CD4-positive, alpha-beta T cell (primary cell): ENCODE measurements at regions not wholly inside any gene's neighbourhood (a gene's known extent, or its start where the extent isn't known, plus 50 kb on each side); places are given as distances from the start of the nearest gene placed in this dataset.
A peak's percentile ranks its signal among the peaks of the same experiment; 100 is the strongest.

Source experiments
- ATAC-seq: fragments of 200-7000 bp; cut with Tn5 transposase; one replicate; pipeline ENCODE4 v1.10.0; 2022; ENCODE audit warnings: mild to moderate bottlenecking; ENCODE audit not compliant: poor library complexity
- CTCF ChIA-PET: fragments of 350-600 bp; sonication (Branson Sonifier 250); formaldehyde crosslinking; loops from one replicate; lab custom pipeline; 2021; ENCODE audit warnings: antibody characterized with exemption, inconsistent platforms; lab: Charles Lee
- POLR2A ChIA-PET: fragments of 350-600 bp; sonication (Branson Sonifier 250); formaldehyde crosslinking; loops from one replicate; lab custom pipeline; 2021; ENCODE audit warnings: antibody characterized with exemption, inconsistent platforms; lab: Charles Lee
- DNase-seq, 14 experiments: peaks; one replicate each; pipeline ENCODE4 v3.0.0-alpha.2; 2013 to 2020; ENCODE audit warnings: mixed read lengths in 2 of 14
- H3K27ac ChIP-seq, 2 donors: one replicate each; pipeline versions ENCODE4 v1.5.1 to v1.7.0; 2013; ENCODE audit warnings: low read length in 2 of 2, low read depth in 1 of 2, mild to moderate bottlenecking in 1 of 2
- H3K27me3 ChIP-seq, 2 experiments: 1 replicate in 1 of 2; 2 replicates in 1 of 2; pipeline versions ENCODE4 v1.6.1 to v1.7.0; 2013; ENCODE audit warnings: low read length in 2 of 2, control low read depth in 1 of 2, mild to moderate bottlenecking in 1 of 2, moderate library complexity in 1 of 2; ENCODE audit not compliant: insufficient read depth in 2 of 2, control insufficient read depth in 1 of 2
- H3K36me3 ChIP-seq: one replicate; pipeline ENCODE4 v1.6.1; 2013; ENCODE audit warnings: low read length, control low read depth; ENCODE audit not compliant: insufficient read depth
- H3K4me1 ChIP-seq: one replicate; pipeline ENCODE4 v1.6.1; 2013; ENCODE audit warnings: low read length, control low read depth; ENCODE audit not compliant: insufficient read depth
- H3K4me3 ChIP-seq: one replicate; pipeline ENCODE4 v1.5.1; 2013; ENCODE audit warnings: mild to moderate bottlenecking, low read length, moderate library complexity
- H3K9me3 ChIP-seq, 2 experiments: 1 replicate in 1 of 2; 2 replicates in 1 of 2; pipeline versions ENCODE4 v1.6.1 to v1.7.0; 2013; ENCODE audit warnings: low read length in 2 of 2, mild to moderate bottlenecking in 2 of 2, control low read depth in 1 of 2, moderate library complexity in 1 of 2; ENCODE audit not compliant: control insufficient read depth in 1 of 2, insufficient read depth in 1 of 2
- H3K27ac Mint-ChIP-seq: one replicate; pipeline ENCODE4 v1.8.0; 2020; ENCODE audit warnings: mixed read lengths
- H3K27me3 Mint-ChIP-seq: one replicate; pipeline ENCODE4 v1.8.0; 2021; ENCODE audit warnings: mixed read lengths
- H3K36me3 Mint-ChIP-seq: one replicate; pipeline ENCODE4 v1.8.0; 2021; ENCODE audit warnings: low read depth, mixed read lengths
- H3K4me1 Mint-ChIP-seq: one replicate; pipeline ENCODE4 v1.8.0; 2021; ENCODE audit warnings: low read depth, mixed read lengths
- H3K4me3 Mint-ChIP-seq: one replicate; pipeline ENCODE4 v1.8.0; 2020; ENCODE audit warnings: mild to moderate bottlenecking, mixed read lengths
- H3K9me3 Mint-ChIP-seq: one replicate; pipeline ENCODE4 v1.8.0; 2020; ENCODE audit warnings: mixed read lengths
- intact Hi-C, 2 experiments: fragments of 100-400 bp; cut with DNase I in 1 of 2; cut with micrococcal nuclease in 1 of 2; formaldehyde crosslinking; loops; one replicate each; pipeline versions ENCODE4 v1.15.1 to v1.9.0; 2023 to 2025; cut with DNase I, micrococcal nuclease
- TF ChIP-seq, protein P1 (sequence below): fragments of 200-600 bp; IDR thresholded peaks from one replicate; pipeline ENCODE4 v1.8.0; 2022; ENCODE audit warnings: antibody characterized with exemption, mild to moderate bottlenecking

DNA sequence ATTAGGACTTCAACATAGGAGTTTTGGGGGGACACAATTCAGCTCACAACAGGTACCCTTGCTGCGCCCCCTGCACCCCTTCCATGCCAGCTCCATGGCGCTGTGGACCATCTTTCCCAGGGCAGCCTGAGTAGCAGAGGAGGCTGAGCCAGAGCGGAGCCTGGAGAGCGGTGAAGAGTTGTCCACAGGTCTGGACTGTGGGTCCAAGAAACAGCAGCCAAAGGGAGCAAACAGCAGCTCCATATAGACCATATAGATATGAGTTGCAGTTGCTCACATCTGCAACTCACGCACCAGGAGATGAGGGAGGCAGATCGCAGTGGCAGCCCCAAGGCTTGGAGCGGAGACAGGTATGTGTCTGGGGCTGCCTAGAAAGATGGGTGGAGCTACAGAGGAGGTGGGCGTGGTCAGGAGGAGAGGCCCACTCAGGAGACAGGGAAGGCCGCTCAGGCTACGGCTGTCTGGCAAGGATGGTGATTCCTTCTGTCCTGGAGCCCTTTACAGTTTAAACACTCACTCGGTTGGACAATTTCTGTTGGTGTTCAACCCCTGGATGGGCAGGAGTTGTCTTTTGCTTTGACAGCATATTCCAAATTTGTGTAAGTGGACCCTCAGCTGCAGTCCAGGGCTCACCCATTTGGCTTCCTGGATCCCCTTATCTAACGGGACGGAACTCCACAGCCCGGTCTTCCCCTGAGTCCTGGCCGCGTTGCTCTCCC, 155.1 kb downstream of the LPIN1 start:
- Mint-ChIP-seq H3K9me3 (no peaks in the 10 kb centered on the region), H3K36me3 (no peaks in the 10 kb centered on the region), H3K27ac (no peak overlapping the region), H3K27me3 (no peaks in the 10 kb centered on the region), H3K4me1 (no peaks in the 10 kb centered on the region), H3K4me3 (no peak overlapping the region)
- ATAC-seq = no peak
- no peak for DNase-seq
- H3K4me1 ChIP-seq = no peaks in the 10 kb centered on the region
- H3K27me3 ChIP-seq = no peaks in the 10 kb centered on the region
- no peak overlapping the region for H3K4me3 ChIP-seq
- CTCF ChIA-PET = no interaction called here
- intact Hi-C loops = no loop called here
- H3K27ac ChIP-seq = no peak overlapping the region
- TF ChIP-seq, protein P1, sequence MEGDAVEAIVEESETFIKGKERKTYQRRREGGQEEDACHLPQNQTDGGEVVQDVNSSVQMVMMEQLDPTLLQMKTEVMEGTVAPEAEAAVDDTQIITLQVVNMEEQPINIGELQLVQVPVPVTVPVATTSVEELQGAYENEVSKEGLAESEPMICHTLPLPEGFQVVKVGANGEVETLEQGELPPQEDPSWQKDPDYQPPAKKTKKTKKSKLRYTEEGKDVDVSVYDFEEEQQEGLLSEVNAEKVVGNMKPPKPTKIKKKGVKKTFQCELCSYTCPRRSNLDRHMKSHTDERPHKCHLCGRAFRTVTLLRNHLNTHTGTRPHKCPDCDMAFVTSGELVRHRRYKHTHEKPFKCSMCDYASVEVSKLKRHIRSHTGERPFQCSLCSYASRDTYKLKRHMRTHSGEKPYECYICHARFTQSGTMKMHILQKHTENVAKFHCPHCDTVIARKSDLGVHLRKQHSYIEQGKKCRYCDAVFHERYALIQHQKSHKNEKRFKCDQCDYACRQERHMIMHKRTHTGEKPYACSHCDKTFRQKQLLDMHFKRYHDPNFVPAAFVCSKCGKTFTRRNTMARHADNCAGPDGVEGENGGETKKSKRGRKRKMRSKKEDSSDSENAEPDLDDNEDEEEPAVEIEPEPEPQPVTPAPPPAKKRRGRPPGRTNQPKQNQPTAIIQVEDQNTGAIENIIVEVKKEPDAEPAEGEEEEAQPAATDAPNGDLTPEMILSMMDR = no peak
- no peaks in the 10 kb centered on the region for H3K36me3 ChIP-seq
- POLR2A ChIA-PET = no interaction called here
- no peaks in the 10 kb centered on the region for H3K9me3 ChIP-seq

DNA sequence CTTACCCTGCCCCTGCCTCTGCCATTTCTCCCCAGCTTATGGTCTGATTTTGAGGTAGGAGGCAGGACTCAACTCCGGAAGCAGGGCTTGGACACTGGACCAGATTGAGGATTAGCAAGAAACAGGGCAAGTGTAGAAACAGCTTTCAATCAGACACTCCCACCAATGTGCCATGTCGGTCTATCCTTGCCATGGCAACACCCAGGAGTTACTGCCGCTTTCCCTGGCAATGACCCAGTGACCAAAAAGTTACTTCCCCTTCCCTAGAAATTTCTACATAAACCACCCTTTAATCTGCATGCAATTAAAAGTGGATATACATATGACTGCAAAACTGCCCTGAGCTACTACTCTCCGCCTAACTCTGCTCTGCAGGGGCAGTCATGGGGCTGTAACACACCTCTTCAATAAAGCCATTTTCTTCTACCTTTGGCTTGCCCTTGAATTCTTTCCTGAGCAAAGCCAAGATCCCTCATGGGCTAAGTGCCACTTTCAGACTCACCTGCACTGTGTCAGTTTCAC, 156.7 kb downstream of the LPIN1 start:
- no peaks in the 10 kb centered on the region for H3K9me3 Mint-ChIP-seq
- no peaks in the 10 kb centered on the region for H3K27me3 Mint-ChIP-seq
- H3K9me3 ChIP-seq = no peaks in the 10 kb centered on the region
- intact Hi-C loops = no loop called here
- TF ChIP-seq, protein P1 = no peak
- H3K27ac Mint-ChIP-seq = no peak overlapping the region
- H3K4me1 ChIP-seq = no peaks in the 10 kb centered on the region
- no peaks in the 10 kb centered on the region for H3K36me3 ChIP-seq
- H3K4me1 Mint-ChIP-seq = no peaks in the 10 kb centered on the region
- POLR2A ChIA-PET = no interaction called here
- H3K4me3 ChIP-seq = no peak overlapping the region
- H3K4me3 Mint-ChIP-seq = no peak overlapping the region
- H3K36me3 Mint-ChIP-seq = no peaks in the 10 kb centered on the region
- CTCF ChIA-PET = no interaction called here
- ATAC-seq (no peak), DNase-seq (peak in 3 of 14 experiments; percentile 6 to 16 (median 11))
- H3K27ac ChIP-seq = no peak overlapping the region
- H3K27me3 ChIP-seq = no peaks in the 10 kb centered on the region

DNA sequence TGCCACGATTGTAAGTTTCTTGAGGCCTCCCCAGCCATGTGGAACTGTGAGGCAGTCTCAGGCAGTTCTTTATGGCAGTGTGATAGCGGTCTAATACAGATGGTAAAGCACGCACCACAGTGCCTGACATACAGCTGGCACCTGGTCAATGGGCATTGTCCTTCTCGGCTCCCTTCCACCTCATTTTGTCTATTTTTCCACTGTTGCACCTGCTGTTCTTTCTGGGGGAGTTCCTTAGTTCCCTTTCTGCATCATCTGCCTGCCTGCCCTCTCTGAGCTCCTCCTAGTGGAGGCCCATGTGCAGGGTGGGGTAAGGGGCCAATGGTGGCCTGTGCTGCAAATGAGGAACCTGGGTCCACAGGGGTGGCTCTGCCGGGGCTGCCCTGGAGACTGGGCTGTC, 157.6 kb downstream of the LPIN1 start:
- no peaks in the 10 kb centered on the region for H3K9me3 Mint-ChIP-seq
- ChIA-PET POLR2A (no interaction called here), CTCF (no interaction called here)
- Histone ChIP-seq H3K27me3 (no peaks in the 10 kb centered on the region), H3K4me1 (no peaks in the 10 kb centered on the region), H3K27ac (no peak overlapping the region), H3K36me3 (no peaks in the 10 kb centered on the region), H3K9me3 (no peaks in the 10 kb centered on the region), H3K4me3 (no peak overlapping the region)
- H3K27me3 Mint-ChIP-seq = no peaks in the 10 kb centered on the region
- ATAC-seq = no peak
- H3K4me1 Mint-ChIP-seq = no peaks in the 10 kb centered on the region
- TF ChIP-seq, protein P1 = no peak
- H3K4me3 Mint-ChIP-seq = no peak overlapping the region
- no peak overlapping the region for H3K27ac Mint-ChIP-seq
- intact Hi-C loops = no loop called here
- no peaks in the 10 kb centered on the region for H3K36me3 Mint-ChIP-seq
- DNase-seq = peak in 2 of 14 experiments; percentile 29 to 34
